Retinal pigment epithelial cell (primary cell): ENCODE measurements at regions not wholly inside any gene's neighbourhood (a gene's known extent, or its start where the extent isn't known, plus 50 kb on each side); places are given as distances from the start of the nearest gene placed in this dataset.

Source experiments
- DNase-seq: peaks from one replicate; pipeline ENCODE4 v3.0.0-alpha.2; 2010; ENCODE audit warnings: low read depth
- H3K4me3 ChIP-seq: 2 replicates; pipeline ENCODE4 v1.5.1; 2011; ENCODE audit warnings: mild to moderate bottlenecking, low read length, control low read depth, moderate library complexity
- TF ChIP-seq, protein P1 (sequence below): conservative IDR thresholded peaks from 2 replicates; pipeline ENCODE4 v1.5.1; 2011; ENCODE audit warnings: low read depth, low read length, control low read depth, inconsistent platforms

DNA sequence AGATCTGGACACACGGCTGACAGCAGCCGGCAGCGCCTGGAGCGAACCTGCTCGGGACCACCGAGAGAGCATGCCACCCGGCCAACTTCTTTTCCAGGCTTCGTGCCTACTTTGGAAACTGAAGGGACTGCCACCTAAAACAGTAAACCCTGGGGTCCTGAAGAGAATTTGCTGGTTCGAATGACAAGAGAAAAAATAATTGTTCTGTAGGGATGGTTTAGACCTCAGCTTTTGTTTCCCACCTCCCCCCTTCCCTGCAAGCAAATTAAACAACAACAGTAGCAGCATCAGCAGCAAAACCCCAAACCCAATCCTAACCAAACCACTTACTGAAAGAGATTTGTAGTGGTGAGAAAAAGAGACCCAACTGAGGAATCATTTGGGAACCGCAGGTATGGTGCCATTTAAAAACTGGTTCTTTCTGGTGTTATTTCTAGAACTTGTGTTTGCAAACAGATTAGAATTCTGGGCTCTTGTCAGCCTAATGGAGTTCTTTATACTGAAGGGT lies 105.6 kb downstream of the LEPR start:
- DNase-seq: no peak
- TF ChIP-seq, protein P1, sequence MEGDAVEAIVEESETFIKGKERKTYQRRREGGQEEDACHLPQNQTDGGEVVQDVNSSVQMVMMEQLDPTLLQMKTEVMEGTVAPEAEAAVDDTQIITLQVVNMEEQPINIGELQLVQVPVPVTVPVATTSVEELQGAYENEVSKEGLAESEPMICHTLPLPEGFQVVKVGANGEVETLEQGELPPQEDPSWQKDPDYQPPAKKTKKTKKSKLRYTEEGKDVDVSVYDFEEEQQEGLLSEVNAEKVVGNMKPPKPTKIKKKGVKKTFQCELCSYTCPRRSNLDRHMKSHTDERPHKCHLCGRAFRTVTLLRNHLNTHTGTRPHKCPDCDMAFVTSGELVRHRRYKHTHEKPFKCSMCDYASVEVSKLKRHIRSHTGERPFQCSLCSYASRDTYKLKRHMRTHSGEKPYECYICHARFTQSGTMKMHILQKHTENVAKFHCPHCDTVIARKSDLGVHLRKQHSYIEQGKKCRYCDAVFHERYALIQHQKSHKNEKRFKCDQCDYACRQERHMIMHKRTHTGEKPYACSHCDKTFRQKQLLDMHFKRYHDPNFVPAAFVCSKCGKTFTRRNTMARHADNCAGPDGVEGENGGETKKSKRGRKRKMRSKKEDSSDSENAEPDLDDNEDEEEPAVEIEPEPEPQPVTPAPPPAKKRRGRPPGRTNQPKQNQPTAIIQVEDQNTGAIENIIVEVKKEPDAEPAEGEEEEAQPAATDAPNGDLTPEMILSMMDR: no peak
- peak overlapping the region; percentile 52 for H3K4me3 ChIP-seq

DNA sequence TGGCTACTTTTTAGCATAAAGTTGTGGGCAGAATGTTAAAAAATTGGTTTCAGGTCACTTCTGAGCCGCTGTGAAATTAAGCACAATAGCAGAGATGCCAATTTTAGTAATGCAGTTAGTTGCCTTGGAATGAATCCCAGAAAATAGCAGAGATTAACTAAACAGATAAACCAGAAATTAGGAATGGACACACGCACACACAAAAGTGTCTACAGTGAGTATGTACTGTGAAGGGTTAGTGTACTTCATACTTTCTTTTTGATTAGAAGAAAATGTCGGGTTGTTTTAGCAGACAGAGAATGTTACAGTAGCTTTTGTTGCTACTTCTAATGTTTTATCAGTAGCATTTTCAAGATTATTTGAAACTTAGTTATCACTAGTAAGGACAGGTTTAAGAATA lies 106.7 kb downstream of the LEPR start:
- no peak overlapping the region for H3K4me3 ChIP-seq
- TF ChIP-seq, protein P1: no peak
- DNase-seq: no peak

DNA sequence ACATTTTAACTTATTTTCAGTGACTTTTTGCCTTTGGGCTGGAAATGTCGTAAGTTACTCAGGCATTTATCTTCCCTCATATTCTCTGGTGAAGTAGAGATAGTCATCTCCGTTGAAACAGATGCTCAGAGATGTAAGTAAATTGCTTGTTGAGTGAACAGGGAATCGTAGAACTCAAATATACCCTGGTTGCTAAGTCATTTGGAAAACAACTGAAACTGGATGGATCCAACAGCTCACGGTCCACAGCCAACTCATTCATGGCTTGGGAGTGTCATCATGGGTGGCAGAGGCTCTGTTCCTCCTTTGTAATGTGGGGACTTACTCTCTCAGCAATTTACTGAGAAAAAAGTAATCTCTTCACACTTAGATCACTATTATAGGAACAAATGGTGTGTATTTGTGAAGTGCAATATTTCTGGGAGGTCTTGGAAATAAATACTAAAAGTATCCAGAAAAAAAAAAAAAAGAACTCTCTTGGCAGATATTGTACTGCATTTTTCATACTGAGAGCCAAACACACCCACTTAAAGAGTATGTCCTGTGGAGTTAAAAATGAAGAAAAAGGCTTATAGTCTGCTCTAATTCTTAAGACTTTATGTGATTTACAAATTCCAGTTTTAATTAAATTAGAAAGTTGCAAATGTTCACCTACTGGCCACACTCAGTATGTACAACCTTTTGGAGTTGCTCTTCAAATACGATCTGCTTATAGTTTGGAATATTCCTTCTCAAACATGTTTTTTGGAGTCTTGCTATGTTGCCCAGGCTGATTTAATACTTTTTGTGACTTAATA lies 107.4 kb downstream of the LEPR start:
- no peak overlapping the region for H3K4me3 ChIP-seq
- DNase-seq: no peak
- TF ChIP-seq, protein P1: peak; percentile 40

DNA sequence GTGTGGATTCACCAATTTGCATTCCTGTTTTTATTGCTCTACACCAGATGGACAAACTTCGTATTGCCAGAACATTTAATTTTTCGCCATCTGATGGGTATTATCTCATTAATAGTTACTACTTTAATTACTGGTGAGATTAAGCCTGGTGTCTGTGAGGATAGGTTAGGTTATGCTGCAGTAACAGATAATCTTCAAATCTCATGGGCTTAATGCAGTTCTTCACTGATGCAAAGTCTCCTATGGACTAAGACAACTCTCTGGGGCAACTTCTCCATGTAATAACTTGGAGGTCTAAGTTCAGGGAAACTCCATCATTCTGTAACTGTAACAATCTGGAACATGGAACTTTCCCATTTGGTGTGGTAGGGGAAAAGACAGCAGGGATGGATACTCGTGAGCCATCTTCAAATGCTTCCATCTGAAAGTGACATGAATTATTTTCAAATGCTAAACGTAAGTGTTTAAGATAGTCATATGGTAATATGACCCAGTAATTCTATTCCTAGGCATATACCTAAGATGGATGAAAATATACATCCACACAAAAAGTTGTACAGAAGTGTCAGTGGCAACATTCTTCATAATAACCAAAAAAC lies 111.6 kb downstream of the LEPR start:
- DNase-seq: no peak
- TF ChIP-seq, protein P1: no peak
- no peak overlapping the region for H3K4me3 ChIP-seq

DNA sequence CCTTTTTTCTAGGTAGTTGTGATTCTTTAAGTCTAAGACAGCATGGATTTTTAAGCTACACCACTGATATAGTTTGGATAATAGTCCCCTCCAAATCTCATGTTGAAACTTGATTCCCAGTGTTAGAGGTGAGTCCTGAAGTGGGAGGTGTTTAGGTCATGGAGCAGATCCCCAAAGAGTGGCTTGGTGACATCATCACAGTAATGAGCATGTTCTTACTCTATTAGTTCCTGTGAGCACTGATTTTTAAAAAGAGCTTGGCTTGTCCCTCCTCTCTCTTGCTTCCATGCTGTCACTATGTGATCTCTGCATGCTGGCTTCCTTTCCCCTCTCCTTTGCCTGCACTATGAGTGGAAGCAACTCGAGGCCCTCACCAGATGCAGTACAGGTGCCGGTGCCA lies 115.5 kb downstream of the LEPR start:
- H3K4me3 ChIP-seq: no peak overlapping the region
- DNase-seq: no peak
- TF ChIP-seq, protein P1: no peak

DNA sequence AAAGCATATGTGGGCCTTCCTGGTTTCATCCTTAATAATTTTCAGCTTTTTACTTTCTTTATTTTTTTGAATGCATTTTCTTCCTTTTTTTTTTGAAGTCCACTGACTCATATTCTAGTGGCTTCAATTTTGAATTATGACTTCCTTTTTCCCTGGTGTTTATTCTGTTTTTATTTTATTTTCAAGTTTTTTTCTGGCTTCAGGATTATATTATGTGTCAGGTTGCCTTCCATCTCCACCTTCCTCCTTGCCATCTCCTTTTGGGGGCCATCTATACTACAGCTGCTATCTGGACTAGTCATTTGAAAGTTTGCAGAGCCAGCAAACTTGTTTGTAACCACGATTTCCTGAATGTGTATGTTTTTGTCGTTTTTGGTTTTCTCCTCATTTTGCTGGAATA lies 117.6 kb downstream of the LEPR start:
- DNase-seq: no peak
- no peak overlapping the region for H3K4me3 ChIP-seq
- TF ChIP-seq, protein P1: no peak

DNA sequence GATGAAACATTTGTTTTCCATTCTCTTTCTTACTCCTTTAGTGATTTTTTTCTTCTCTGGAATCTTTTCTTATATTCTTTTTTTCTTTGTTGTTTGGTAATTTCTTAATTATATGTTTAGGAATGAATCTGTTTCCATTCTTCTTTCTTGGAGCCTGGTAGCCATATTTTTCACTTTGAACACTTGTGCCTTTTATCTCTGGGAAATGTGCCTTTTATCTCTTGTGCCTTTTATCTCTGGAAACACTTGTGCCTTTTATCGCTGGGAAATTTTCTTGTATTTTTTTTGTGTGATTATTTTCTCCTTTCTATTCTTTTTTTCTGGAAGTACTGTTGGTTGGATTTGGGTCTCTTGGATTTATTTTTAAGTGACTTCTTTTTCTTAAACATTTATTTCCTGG lies 118.2 kb downstream of the LEPR start:
- no peak overlapping the region for H3K4me3 ChIP-seq
- DNase-seq: no peak
- TF ChIP-seq, protein P1: no peak
